Right ventricle myocardium superior (tissue), 1 donor: ENCODE measurements at regions not wholly inside any gene's neighbourhood (a gene's known extent, or its start where the extent isn't known, plus 50 kb on each side); places are given as distances from the start of the nearest gene placed in this dataset.
"Not testable (repeated sequence)": the region's sequence is repeated elsewhere in the genome, so short reads cannot be mapped to it uniquely, and the experiment has no call there.

Experiments used
- ATAC-seq: fragments of 200-7000 bp; cut with Tn5 transposase; one replicate; pipeline ENCODE4 v1.9.1; 2020; ENCODE audit warnings: mild to moderate bottlenecking; ENCODE audit not compliant: poor library complexity
- DNase-seq: peaks from one replicate; pipeline ENCODE4 v3.0.0-alpha.2; 2020
- intact Hi-C: fragments of 100-400 bp; cut with DNase I; formaldehyde crosslinking; loops from one replicate; pipeline ENCODE4 v1.11.2; 2022
- donor health status: DM: no; HTN: yes; CAD: no; lungs with severe emphysema.

GRCh38 chr1:229131243-229132105, 139.4 kb upstream of the RAB4A start:
- DNase-seq (no peak), ATAC-seq (no peak)
- intact Hi-C loops: no loop called here

- intact Hi-C loops: no loop called here
Measured at GRCh38 chr1:229132106-229132443, 138.8 kb upstream of the RAB4A start.

DNA sequence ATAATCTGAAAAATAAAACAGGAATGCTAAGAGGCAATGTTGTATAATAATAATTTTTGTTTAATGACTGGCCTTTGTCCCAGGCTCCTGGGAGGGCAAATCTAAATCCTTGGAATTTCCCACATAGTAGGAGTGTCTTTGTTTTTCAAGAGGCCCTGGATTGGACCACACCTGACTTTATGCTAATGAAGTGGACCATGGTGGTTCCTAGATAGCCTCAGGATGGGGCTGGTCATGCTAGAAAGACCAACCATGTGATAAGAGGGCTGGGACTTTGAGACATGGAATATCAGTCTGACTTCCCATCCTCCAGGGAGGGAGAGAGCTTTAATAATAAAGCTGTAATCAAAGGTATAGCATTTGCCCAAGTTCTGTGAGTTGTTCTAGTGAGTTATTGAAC, 138.2 kb upstream of the RAB4A start:
- DNase-seq (no peak), ATAC-seq (no peak)
- intact Hi-C loops: no loop called here

More at GRCh38 chr1:229132106-229132443, 138.8 kb upstream of the RAB4A start:
- ATAC-seq: no peak
- DNase-seq: no peak

DNA sequence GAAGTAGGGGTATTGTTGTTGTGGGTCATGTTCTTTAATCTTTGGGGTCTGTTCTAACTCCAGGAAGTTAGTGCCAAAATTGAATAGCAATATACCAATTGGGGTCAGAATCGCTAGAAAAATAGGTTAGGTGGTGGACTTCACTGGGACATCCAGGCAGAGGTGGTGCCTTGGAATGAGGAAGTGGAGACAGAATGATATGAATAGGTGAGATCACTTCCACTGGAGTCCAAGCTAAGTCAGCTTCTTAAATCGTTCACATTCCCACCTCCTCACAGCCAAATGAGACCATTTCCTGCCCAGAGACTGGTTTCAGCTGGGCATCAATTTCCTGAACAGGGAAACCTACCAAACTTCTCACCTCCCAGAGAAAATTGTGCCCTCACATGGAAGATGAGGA, 137.8 kb upstream of the RAB4A start:
- ATAC-seq: no peak
- no peak for DNase-seq
- intact Hi-C loops: no loop called here

- ATAC-seq (no peak), DNase-seq (no peak)
- intact Hi-C loops: no loop called here
Measured at GRCh38 chr1:229133811-229134210, 137.1 kb upstream of the RAB4A start.

- ATAC-seq, DNase-seq, intact Hi-C loops: not testable (repeated sequence)
Measured at GRCh38 chr1:229134381-229135217, 136.3 kb upstream of the RAB4A start.

DNA sequence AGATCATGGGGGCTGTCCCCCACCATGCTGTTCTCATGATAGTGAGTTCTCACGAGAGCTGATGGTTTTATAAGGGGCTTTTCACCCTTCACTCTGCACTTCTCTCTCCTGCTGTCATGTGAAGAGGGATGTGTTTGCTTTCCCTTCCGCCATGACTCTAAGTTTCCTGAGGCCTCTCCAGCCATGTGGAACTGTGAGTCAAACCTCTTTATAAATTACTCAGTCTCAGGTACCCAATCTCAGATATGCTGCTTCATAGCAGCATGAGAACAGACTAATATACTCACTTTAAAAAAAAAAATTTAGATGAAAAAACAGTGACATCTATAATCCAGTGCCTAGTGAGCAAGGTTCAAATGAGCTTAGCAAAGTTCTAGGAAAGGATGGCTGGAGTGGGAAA, 135.1 kb upstream of the RAB4A start:
- intact Hi-C loops: no loop called here
- ATAC-seq: no peak
- no peak for DNase-seq

- ATAC-seq (no peak), DNase-seq (no peak)
- intact Hi-C loops: no loop called here
Measured at GRCh38 chr1:229136822-229137221, 134.1 kb upstream of the RAB4A start.

GRCh38 chr1:229137271-229137670, 133.6 kb upstream of the RAB4A start:
- DNase-seq (no peak), ATAC-seq (no peak)
- intact Hi-C loops: no loop called here

- intact Hi-C loops: no loop called here
- DNase-seq (no peak), ATAC-seq (no peak)
Measured at GRCh38 chr1:229138058-229138457, 132.9 kb upstream of the RAB4A start.

GRCh38 chr1:229139331-229140118, 131.4 kb upstream of the RAB4A start:
- DNase-seq (no peak), ATAC-seq (no peak)

GRCh38 chr1:229140119-229140396, 130.9 kb upstream of the RAB4A start:
- intact Hi-C loops: no loop called here
- ATAC-seq (no peak), DNase-seq (no peak)

More at GRCh38 chr1:229139331-229140118, 131.4 kb upstream of the RAB4A start:
- intact Hi-C loops: no loop called here

GRCh38 chr1:229141271-229141670, 129.6 kb upstream of the RAB4A start:
- intact Hi-C loops: no loop called here
- no peak for DNase-seq
- ATAC-seq: no peak

GRCh38 chr1:229141689-229142377, 129.1 kb upstream of the RAB4A start:
- no peak for DNase-seq
- ATAC-seq: no peak
- intact Hi-C loops: no loop called here

DNA sequence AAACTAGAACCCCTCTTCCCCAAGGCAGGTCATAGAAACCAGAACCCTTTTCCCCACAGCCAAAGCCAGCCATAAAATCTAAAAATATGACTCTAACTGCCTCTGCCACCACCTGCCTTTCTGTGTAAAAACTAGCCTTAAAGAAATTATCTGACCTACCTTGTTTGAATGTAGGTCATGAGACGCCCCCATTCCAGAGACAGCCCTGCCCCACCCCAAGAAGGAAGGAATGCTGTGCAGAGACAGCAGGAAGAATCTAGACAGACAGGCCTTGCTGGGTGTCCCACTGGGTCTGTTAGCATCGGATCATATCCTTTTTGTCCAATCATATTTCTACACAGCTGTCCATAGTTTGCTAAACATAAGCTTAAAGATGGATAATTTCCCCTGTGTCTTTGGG, 128.4 kb upstream of the RAB4A start:
- ATAC-seq (no peak), DNase-seq (no peak)
- intact Hi-C loops: no loop called here

DNA sequence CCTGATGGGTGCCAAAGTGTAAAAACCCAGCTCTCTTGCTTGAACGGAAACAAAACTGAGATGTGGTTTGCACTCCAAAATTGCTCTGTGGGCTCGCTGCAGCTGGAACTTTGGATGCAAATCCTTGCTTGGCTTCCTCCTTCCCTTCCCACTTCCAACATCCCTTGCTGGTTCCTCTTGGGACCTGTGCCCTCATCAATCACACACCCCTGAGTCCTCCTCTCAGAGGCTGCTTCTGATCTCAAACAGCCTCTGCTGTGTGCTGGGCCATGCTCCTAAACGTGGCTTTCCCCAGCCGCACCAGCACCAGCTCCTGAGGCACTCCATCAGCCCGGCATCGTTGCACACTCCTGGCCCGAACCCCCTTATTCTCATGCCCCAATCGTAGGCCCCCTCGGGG, 124.3 kb upstream of the RAB4A start:
- DNase-seq (no peak), ATAC-seq (no peak)

GRCh38 chr1:229147072-229147471, 123.8 kb upstream of the RAB4A start:
- intact Hi-C loops: no loop called here
- peak; percentile 33 for ATAC-seq
- no peak for DNase-seq

More for the DNA sequence above, 124.3 kb upstream of the RAB4A start:
- intact Hi-C loops: no loop called here

- peak; percentile 57 for DNase-seq
- peak; percentile 76 for ATAC-seq
- intact Hi-C loops: no loop called here
Measured at GRCh38 chr1:229148041-229148671, 122.8 kb upstream of the RAB4A start.
